H54 (cell line): ENCODE measurements at regions not wholly inside any gene's neighbourhood (a gene's known extent, or its start where the extent isn't known, plus 50 kb on each side); places are given as distances from the start of the nearest gene placed in this dataset.
A peak's percentile ranks its signal among the peaks of the same experiment; 100 is the strongest.

Experiments
- DNase-seq: peaks from one replicate; pipeline ENCODE4 v3.0.0; 2011; ENCODE audit warnings: low spot score, mixed read lengths; ENCODE audit not compliant: insufficient read length
- FAIRE-seq: peaks from 3 replicates; lab custom pipeline; 2011; peaks lifted over from hg19 to GRCh38; lab: Jason Lieb, UNC
- POLR2A ChIP-seq: IDR thresholded peaks from 2 replicates; pipeline ENCODE4 v1.6.1; 2011; ENCODE audit warnings: low read depth, mild to moderate bottlenecking, low read length

- FAIRE-seq: no peak
- TF ChIP-seq POLR2A: no peak
- DNase-seq: no peak
Observed at GRCh38 chr4:122007016-122007415, 55.2 kb upstream of the TRPC3 start.

- FAIRE-seq: no peak
- TF ChIP-seq POLR2A: no peak
- DNase-seq: no peak
Observed at GRCh38 chr4:122005064-122005755, 53.4 kb upstream of the TRPC3 start.

GRCh38 chr4:122003335-122003734, 51.5 kb upstream of the TRPC3 start:
- DNase-seq (peak; percentile 7), FAIRE-seq (no peak)
- TF ChIP-seq POLR2A: no peak
